HG03558 (cell line): ENCODE measurements at regions not wholly inside any gene's neighbourhood (a gene's known extent, or its start where the extent isn't known, plus 50 kb on each side); places are given as distances from the start of the nearest gene placed in this dataset.

Experiments
- ATAC-seq: cut with Tn5 transposase; IDR thresholded peaks from one replicate; pipeline ENCODE4 v1.9.1; 2021; ENCODE audit warnings: moderate number of reproducible peaks; ENCODE audit not compliant: unreplicated experiment; ENCODE audit errors: extremely low read depth

- ATAC-seq, result no peak
These were observed 265.9 kb upstream of the SESN3 start for GRCh38 chr11:95496901-95497300.

DNA sequence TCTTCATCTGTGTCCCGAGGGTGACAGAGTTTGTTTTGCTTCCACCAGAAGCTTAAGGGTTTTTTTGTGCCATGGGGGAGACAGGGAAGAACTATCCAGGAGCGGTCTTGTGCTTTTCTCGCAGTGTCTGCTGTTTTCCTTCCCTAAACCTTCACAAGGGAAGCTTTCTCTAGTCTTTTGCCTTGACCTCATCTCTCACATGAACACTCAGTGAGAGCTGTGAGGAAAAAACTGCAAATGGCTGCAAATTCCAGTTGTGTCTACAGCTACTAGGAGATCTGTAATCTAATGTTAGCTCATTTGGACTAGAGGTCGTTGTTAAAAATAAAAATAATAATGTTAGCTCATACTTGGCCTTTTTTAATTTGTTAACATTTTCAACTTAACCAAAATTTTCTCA is 264.7 kb upstream of the SESN3 start:
- ATAC-seq, result no peak

DNA sequence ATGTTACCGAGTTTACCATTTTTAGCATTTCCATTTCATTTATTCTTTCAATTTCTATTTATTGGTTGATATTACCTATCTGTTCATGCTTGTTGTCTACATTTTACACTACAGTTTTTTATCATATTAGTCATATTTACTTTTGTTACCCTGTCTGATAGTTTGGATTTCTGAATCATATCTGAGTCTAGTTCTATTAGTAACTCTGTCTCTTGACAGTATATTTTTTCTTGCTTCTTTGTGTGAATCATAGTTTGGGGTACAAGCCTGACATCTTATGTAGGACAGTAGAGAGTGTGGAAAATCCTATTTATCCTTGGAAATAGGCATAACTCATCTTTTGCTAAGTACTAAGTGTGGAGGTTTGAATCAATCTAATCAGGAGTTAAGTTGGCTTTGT is 263.9 kb upstream of the SESN3 start:
- ATAC-seq, result no peak

DNA sequence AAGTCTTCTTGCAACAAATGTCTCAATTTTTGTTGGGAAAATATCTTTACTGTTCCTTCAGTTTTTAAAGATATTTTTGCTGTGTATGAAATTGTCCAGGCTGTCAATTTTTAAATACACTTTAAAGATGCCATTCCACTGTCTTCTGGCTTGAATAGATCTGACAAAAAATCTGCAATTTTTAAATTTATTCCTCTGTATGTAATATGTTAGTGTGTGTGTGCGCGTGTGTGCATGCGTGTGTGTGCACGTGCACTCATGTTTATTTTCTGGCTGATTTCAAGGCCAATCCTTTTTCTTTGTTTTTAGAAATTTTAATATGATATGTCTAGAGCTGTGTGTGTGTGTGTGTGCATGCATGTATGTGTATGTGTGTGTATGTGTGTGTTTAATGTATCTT is 263.2 kb upstream of the SESN3 start:
- no peak for ATAC-seq

DNA sequence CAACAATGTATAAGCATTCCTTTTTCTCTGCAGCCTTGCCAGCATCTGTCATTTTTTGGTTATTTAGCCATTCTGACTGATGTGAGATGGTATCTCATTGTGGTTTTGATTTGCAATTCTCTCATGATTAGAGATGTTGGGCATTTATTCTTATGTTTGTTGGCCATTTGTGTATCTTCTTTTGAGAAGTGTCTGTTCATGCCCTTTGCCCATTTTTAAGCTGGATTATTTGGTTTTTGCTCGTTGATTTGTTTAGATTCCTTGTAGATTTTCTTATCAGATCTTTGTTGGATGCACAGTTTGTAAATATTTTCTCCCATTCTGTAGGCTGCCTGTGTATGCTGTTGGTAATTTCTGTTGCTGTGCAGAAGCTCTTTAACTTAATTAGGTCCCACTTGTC is 259.6 kb upstream of the SESN3 start:
- no peak for ATAC-seq

GRCh38 chr11:95487938-95488337 is 256.9 kb upstream of the SESN3 start:
- ATAC-seq, result no peak

DNA sequence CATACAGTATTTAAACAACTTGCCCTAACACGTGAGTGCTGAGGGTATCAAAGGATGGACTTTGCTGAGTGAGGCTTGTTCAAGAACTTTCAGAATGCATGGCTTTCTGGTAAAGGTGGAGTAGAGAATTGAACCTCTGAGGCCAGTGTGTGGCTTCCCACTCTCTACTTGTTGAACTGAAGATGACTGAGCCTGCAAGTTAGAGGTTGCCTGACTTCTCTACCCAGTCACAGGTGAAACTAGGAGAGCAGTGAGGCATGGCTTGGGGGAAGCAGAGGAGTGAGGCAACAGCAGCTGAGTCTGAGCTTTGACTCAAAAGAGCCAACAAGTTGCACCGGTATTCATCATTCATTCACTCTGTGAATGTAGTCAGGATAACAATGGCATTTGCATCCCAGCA is 256.4 kb upstream of the SESN3 start:
- peak; percentile 99 for ATAC-seq

- no peak for ATAC-seq
These were observed 256.0 kb upstream of the SESN3 start for GRCh38 chr11:95486979-95487378.

DNA sequence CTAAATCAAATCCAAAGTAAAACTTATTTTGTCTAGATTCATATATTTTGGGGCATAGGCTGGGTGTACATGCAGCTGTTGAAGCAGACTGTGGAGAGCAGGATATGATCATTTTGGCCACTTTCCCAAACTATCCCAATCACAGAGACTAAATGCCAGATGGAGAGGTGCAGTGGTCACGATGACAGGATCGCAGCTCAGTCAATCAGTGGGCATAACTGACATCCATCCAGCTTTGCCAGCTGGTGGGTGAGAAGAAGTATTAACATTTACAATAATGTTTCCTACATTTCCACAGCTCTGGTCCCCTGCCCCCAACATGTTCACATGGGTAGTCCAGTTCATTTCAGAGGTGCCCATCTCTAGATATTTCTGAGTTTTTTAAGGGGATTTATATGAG is 255.5 kb upstream of the SESN3 start:
- ATAC-seq, result no peak

GRCh38 chr11:95485115-95485900 is 254.3 kb upstream of the SESN3 start:
- ATAC-seq, result no peak

- ATAC-seq, result no peak
These were observed 252.3 kb upstream of the SESN3 start for GRCh38 chr11:95483339-95483738.

GRCh38 chr11:95478003-95478402 is 247.0 kb upstream of the SESN3 start:
- ATAC-seq, result no peak

DNA sequence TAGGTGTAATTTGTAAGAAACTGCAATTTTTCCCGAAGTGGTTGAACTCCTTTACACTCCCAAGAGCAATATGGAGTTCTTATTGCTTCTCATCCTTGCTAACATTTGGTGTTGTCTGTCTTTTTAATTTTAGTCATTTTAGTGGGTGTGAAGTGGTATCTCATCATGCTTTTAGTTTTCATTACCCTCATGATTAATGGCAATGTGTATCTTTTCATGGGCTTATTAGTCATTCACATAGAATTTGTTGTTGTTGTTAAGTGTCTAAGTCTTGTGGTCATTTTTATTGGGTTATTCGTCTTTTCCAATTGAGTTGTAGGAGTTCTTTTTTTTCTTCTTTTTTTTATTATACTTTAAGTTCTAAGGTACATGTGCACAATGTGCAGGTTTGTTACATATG is 238.3 kb upstream of the SESN3 start:
- no peak for ATAC-seq

DNA sequence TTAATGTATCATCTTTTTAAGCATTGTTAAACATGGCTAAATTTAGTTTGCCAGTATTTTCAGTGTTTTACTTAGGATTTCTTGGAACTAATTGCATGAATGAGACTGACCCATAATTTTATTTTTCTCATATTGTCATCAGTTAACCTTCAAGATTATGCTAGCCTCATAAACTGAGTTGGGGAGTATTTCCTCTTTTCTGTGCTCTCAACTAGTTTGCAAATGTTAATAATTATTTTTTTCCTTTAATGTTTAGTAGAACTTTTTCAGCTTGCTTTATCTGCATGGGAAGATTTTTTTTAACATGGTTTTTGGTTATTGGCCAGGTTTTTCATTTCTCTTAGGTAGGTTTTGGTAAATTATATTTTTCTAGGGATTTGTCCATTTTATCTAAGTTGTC is 235.4 kb upstream of the SESN3 start:
- no peak for ATAC-seq

DNA sequence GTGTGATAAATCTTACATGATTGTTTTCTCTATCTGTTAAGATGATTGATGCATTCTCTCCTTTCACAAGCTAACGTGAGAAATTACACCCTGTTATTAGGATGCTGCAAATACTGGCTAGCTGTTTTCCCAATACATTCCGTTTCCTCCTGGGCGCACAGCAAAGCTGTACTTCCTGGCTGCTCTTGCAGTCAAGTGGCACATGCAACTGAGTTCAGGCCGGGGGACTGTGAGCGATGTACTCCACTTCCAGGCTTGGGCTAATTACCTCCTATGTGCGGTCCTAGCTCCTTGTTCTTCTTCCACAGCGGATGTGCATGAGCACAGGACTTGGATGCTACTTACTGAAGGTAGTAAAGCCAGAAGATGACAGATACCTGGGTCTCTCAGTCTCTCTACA is 234.9 kb upstream of the SESN3 start:
- no peak for ATAC-seq

GRCh38 chr11:95461858-95462257 is 230.9 kb upstream of the SESN3 start:
- no peak for ATAC-seq

GRCh38 chr11:95461348-95461747 is 230.3 kb upstream of the SESN3 start:
- ATAC-seq, result no peak

DNA sequence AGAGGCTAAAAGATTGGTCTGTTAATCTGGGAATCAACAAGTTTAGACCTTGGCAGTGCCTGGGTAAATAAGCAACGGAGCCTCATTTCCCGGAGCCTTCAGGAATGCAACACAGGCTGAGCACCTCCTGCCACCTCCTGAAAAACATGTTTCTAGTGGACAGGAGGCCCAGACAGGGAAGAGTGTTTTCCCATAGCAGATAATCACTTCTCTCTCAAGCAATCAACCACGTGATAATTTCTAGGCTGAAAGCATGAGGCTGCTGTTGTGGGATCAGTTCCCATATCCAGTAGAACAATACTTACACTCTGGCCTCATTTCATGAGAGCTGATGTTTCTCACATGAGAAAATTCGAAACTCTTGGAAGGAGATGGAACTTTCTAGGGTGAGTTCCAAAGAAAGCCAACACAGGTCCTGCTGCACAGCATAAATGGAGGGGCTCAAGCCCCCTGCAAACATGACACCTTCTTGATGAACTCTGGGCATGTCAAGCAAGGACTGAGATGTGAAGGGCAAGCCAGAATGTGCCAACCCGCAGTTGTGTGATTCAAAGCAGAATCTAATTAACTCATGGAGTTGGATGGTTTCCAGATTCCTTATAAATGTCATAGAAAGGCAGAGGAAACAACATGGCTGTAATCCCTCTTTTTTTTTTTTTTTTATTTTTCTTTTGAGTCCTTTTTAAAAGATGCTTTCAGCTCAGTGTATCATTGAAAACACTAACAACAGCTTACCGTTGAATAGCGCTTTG is 228.5 kb upstream of the SESN3 start:
- no peak for ATAC-seq

GRCh38 chr11:95456714-95457491 is 225.9 kb upstream of the SESN3 start:
- ATAC-seq, result no peak

- no peak for ATAC-seq
These were observed 224.4 kb upstream of the SESN3 start for GRCh38 chr11:95455228-95455970.
